SU-DHL-6 (cell line): ENCODE measurements at regions not wholly inside any gene's neighbourhood (a gene's known extent, or its start where the extent isn't known, plus 50 kb on each side); places are given as distances from the start of the nearest gene placed in this dataset.

Experiments
- EZH2phosphoT487 ChIP-seq: fragments of 200-600 bp; sonication (generic), shearing (Covaris generic); conservative IDR thresholded peaks from 2 replicates; pipeline ENCODE4 v1.6.1; 2018; ENCODE audit warnings: mild to moderate bottlenecking, antibody characterized with exemption, low read length, moderate library complexity, mixed read lengths
- TF ChIP-seq, protein P1 (sequence below): fragments of 200-600 bp; sonication (generic); IDR thresholded peaks from one replicate; pipeline ENCODE4 v1.5.1; 2017; ENCODE audit warnings: antibody characterized with exemption, mild to moderate bottlenecking, low read length, moderate library complexity; ENCODE audit not compliant: insufficient read depth, poor library complexity, severe bottlenecking

DNA sequence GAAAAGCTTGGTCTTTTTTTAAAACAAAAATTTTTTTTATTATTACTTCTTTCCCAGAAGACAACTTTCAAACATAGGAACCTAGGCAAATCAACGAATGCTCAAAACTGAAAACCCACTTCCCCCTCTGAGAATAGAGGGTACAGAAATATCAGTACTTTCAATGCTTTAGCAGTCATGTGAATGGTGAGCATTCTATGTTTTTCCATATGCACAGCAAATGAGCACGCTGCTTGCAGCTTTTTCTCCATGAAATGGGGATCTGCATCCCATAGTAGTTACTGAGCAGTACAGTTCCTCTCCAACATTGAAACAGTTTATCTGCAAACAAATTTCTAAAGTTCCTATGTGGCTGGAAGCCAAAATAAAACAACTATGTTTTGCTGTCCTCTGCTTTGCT lies 108.4 kb upstream of the BMP2K start:
- TF ChIP-seq, protein P1, sequence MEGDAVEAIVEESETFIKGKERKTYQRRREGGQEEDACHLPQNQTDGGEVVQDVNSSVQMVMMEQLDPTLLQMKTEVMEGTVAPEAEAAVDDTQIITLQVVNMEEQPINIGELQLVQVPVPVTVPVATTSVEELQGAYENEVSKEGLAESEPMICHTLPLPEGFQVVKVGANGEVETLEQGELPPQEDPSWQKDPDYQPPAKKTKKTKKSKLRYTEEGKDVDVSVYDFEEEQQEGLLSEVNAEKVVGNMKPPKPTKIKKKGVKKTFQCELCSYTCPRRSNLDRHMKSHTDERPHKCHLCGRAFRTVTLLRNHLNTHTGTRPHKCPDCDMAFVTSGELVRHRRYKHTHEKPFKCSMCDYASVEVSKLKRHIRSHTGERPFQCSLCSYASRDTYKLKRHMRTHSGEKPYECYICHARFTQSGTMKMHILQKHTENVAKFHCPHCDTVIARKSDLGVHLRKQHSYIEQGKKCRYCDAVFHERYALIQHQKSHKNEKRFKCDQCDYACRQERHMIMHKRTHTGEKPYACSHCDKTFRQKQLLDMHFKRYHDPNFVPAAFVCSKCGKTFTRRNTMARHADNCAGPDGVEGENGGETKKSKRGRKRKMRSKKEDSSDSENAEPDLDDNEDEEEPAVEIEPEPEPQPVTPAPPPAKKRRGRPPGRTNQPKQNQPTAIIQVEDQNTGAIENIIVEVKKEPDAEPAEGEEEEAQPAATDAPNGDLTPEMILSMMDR, result no peak
- no peak for TF ChIP-seq EZH2phosphoT487
